ENCODE measurements at regions not wholly inside any gene's neighbourhood (a gene's known extent, or its start where the extent isn't known, plus 50 kb on each side); places are given as distances from the start of the nearest gene placed in this dataset.

GRCh38 chr10:34899161-34899560, 84.1 kb upstream of the PARD3 start:
- TF ChIP-seq CTCF (IDR thresholded peaks at IDR 0.05; ENCODE audit: low read depth, low read length) (no peak), EZH2phosphoT487 (IDR thresholded peaks at IDR 0.05; ENCODE audit: low read depth) (no peak)
